ENCODE measurements at regions not wholly inside any gene's neighbourhood (a gene's known extent, or its start where the extent isn't known, plus 50 kb on each side); places are given as distances from the start of the nearest gene placed in this dataset.

- no peak for DNase-seq (ENCODE audit: low spot score in 2 of 2)
- Histone ChIP-seq H3K4me3 (no peak overlapping the region), H3K27me3 (no peaks in the 10 kb centered on the region), H3K9me3 (peaks cover 0 to 16% (median 6%) of the 10 kb centered on the region in 4 donors), H3K36me3 (no peaks in the 10 kb centered on the region), H3K27ac (no peak overlapping the region), H3K4me1 (no peaks in the 10 kb centered on the region)
- whole genome bisulfite sequencing, 2 donors = 61 to 66% methylated on average over 9 to 11 of the region's 11 CpGs
- TF ChIP-seq EP300 (IDR thresholded peaks at IDR 0.05) (no peak), POLR2A (IDR thresholded peaks at IDR 0.05) (no peak), CTCF (IDR thresholded peaks at IDR 0.05) (no peak)
Measured at GRCh38 chr2:129913695-129914495, 65.6 kb upstream of the RAB6C start.

- Histone ChIP-seq H3K27me3 (no peaks in the 10 kb centered on the region), H3K4me1 (no peaks in the 10 kb centered on the region), H3K36me3 (no peaks in the 10 kb centered on the region), H3K4me3 (no peak overlapping the region), H3K9me3 (peaks cover 0 to 25% (median 9%) of the 10 kb centered on the region in 4 donors), H3K27ac (no peak overlapping the region)
- no peak for DNase-seq (ENCODE audit: low spot score in 2 of 2)
- WGBS, 2 donors = 77 to 81% methylated on average over 11 of the region's 11 CpGs
- TF ChIP-seq POLR2A (IDR thresholded peaks at IDR 0.05) (no peak), CTCF (IDR thresholded peaks at IDR 0.05) (no peak), EP300 (IDR thresholded peaks at IDR 0.05) (no peak)
Measured at GRCh38 chr2:129914538-129915302, 64.7 kb upstream of the RAB6C start.

GRCh38 chr2:129915303-129915840 lies 64.1 kb upstream of the RAB6C start:
- no peak overlapping the region for H3K27ac ChIP-seq
- DNase-seq (ENCODE audit: low spot score in 2 of 2) = no peak
- no peaks in the 10 kb centered on the region for H3K4me1 ChIP-seq

GRCh38 chr2:129918604-129919003 lies 60.9 kb upstream of the RAB6C start:
- DNase-seq (ENCODE audit: low spot score in 2 of 2) = no peak
- WGBS, 2 donors = 85 to 87% methylated on average over 1 of the region's 1 CpG
- TF ChIP-seq POLR2A (IDR thresholded peaks at IDR 0.05) (no peak), EP300 (IDR thresholded peaks at IDR 0.05) (no peak), CTCF (IDR thresholded peaks at IDR 0.05) (no peak)
- Histone ChIP-seq H3K27ac (no peak overlapping the region), H3K36me3 (no peaks in the 10 kb centered on the region), H3K4me3 (no peak overlapping the region), H3K4me1 (peaks cover 0 to 8% (median 3%) of the 10 kb centered on the region in 4 donors), H3K27me3 (peaks cover 0 to 24% of the 10 kb centered on the region in 2 donors), H3K9me3 (peaks cover 0 to 29% (median 10%) of the 10 kb centered on the region in 4 donors)

More at GRCh38 chr2:129915303-129915840, 64.1 kb upstream of the RAB6C start:
- TF ChIP-seq CTCF (IDR thresholded peaks at IDR 0.05) (no peak), POLR2A (IDR thresholded peaks at IDR 0.05) (no peak), EP300 (IDR thresholded peaks at IDR 0.05) (no peak)
- H3K4me3 ChIP-seq = no peak overlapping the region
- 79 to 87% methylated on average over 3 of the region's 3 CpGs for WGBS, 2 donors
- H3K36me3 ChIP-seq = no peaks in the 10 kb centered on the region
- peaks cover 0 to 29% (median 10%) of the 10 kb centered on the region in 4 donors for H3K9me3 ChIP-seq
- peaks cover 0 to 2% of the 10 kb centered on the region in 2 donors for H3K27me3 ChIP-seq
